HUES64 (cell line): ENCODE measurements at regions not wholly inside any gene's neighbourhood (a gene's known extent, or its start where the extent isn't known, plus 50 kb on each side); places are given as distances from the start of the nearest gene placed in this dataset.
"Not testable (repeated sequence)": the region's sequence is repeated elsewhere in the genome, so short reads cannot be mapped to it uniquely, and the experiment has no call there.

Experiments used
- H3K27ac ChIP-seq: 2 replicates; pipeline ENCODE4 v1.7.0; 2013; ENCODE audit warnings: low read depth, low read length, inconsistent platforms
- H3K27me3 ChIP-seq: 2 replicates; pipeline ENCODE4 v1.6.1; 2013; ENCODE audit warnings: mild to moderate bottlenecking, low read length; ENCODE audit not compliant: insufficient read depth
- H3K36me3 ChIP-seq: 2 replicates; pipeline ENCODE4 v1.6.1; 2013; ENCODE audit warnings: mild to moderate bottlenecking, low read length; ENCODE audit not compliant: insufficient read depth
- H3K4me1 ChIP-seq: 2 replicates; pipeline ENCODE4 v1.6.1; 2013; ENCODE audit warnings: mild to moderate bottlenecking, low read length, moderate library complexity; ENCODE audit not compliant: insufficient read depth
- H3K4me3 ChIP-seq: 2 replicates; pipeline ENCODE4 v1.5.1; 2013; ENCODE audit warnings: mild to moderate bottlenecking, low read length, moderate library complexity
- H3K9ac ChIP-seq: 2 replicates; pipeline ENCODE4 v1.6.1; 2013; ENCODE audit warnings: mild to moderate bottlenecking, low read depth, low read length
- H3K9me3 ChIP-seq: 2 replicates; pipeline ENCODE4 v1.6.1; 2013; ENCODE audit warnings: low read depth, low read length; ENCODE audit not compliant: insufficient read depth
- WGBS: fragments of 150-250, 120-280 bp; methylation state at CpG from one replicate; pipeline ENCODE4 v1.1.7; 2013; ENCODE audit warnings: missing lambda C conversion rate; 5-methylcytosine and 5-hydroxymethylcytosine counted together

DNA sequence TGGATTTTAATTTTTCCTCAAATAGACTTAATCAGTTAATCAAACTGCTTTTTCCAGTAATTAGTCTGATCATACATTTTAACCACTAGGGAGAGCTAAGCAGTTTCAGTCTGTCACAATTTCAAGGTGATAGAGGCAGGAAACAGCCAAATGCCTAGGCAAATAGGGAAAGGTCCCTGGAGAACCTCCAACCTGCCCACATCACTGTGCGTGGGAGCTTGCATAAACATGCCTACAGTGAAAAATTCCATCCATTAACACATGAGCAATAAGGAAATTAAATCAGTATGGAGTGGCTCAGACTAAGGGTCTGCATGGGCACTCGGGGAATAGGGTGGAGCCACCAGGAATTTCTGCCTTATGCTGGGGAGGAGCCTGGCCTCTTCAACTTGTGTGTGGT, 74.6 kb downstream of the AASDHPPT start:
- peaks cover 6% of the 10 kb centered on the region; the same call in 1 of the 2 replicates for H3K4me1 ChIP-seq
- no peaks in the 10 kb centered on the region for H3K36me3 ChIP-seq
- WGBS, result 94% methylated on average over 2 of the region's 2 CpGs
- no peaks in the 10 kb centered on the region for H3K27me3 ChIP-seq
- no peak overlapping the region for H3K9ac ChIP-seq
- H3K9me3 ChIP-seq, result peaks cover 20% of the 10 kb centered on the region
- H3K27ac ChIP-seq, result no peak overlapping the region
- H3K4me3 ChIP-seq, result no peak overlapping the region

GRCh38 chr11:106152824-106153223, 75.4 kb downstream of the AASDHPPT start:
- no peaks in the 10 kb centered on the region for H3K36me3 ChIP-seq
- H3K9me3 ChIP-seq, result peaks cover 12% of the 10 kb centered on the region; the same call in 1 of the 2 replicates
- no peak overlapping the region for H3K9ac ChIP-seq
- no peak overlapping the region for H3K4me3 ChIP-seq
- WGBS, result no CpG with 5 or more reads among the region's 1 CpG
- H3K27me3 ChIP-seq, result no peaks in the 10 kb centered on the region
- H3K27ac ChIP-seq, result no peak overlapping the region
- peaks cover 6% of the 10 kb centered on the region; the same call in 1 of the 2 replicates for H3K4me1 ChIP-seq

DNA sequence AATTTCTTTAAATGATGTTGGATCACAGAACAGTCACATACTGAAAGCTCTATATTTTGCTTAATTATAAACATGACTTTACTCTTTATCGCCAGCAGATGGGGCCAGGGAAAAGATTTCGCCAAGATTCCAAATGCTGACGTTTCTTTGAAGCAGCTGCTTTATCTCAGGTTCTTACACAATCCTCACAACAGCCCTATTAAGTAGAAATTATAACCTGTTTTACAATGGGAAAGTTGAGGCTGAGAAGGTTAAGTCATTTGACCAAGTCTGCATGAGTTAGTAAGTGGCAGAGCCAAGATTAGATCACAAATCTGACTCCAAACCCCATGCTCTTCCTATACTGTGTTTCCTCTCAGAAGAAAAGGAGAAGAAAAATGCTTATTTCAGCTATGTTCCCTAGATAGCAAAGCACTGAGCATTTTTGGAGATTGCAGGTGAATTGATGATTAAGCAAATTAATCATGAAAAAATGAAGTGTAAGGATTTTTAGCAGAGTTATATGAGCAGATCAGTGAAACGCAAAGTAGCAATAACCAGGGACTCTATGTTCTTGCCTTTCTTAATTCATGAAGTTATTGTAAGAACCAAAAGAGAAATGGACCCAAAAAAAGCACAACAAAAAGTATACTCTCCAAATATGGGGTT, 79.0 kb downstream of the AASDHPPT start:
- Histone ChIP-seq H3K27ac (no peak overlapping the region), H3K36me3 (no peaks in the 10 kb centered on the region), H3K4me1 (peaks cover 6% of the 10 kb centered on the region; the same call in 1 of the 2 replicates), H3K27me3 (no peaks in the 10 kb centered on the region), H3K9ac (no peak overlapping the region), H3K9me3 (no peaks in the 10 kb centered on the region), H3K4me3 (no peak overlapping the region)
- 34% methylated on average over 4 of the region's 4 CpGs for WGBS

GRCh38 chr11:106158406-106158805, 80.9 kb downstream of the AASDHPPT start:
- Histone ChIP-seq H3K36me3 (no peaks in the 10 kb centered on the region), H3K4me1 (peaks cover 3% of the 10 kb centered on the region; the same call in 1 of the 2 replicates), H3K4me3 (no peak overlapping the region), H3K9ac (no peak overlapping the region), H3K27me3 (no peaks in the 10 kb centered on the region), H3K27ac (no peak overlapping the region), H3K9me3 (peaks cover 3% of the 10 kb centered on the region; the same call in 1 of the 2 replicates)
- WGBS, result 85% methylated on average over 3 of the region's 3 CpGs

- Histone ChIP-seq H3K27ac (no peak overlapping the region), H3K4me1 (no peaks in the 10 kb centered on the region), H3K9ac (no peak overlapping the region), H3K36me3 (no peaks in the 10 kb centered on the region), H3K4me3 (no peak overlapping the region), H3K9me3 (peaks cover 7% of the 10 kb centered on the region; the same call in 1 of the 2 replicates), H3K27me3 (no peaks in the 10 kb centered on the region)
These were observed 82.4 kb downstream of the AASDHPPT start for GRCh38 chr11:106159836-106160235.

GRCh38 chr11:106160494-106160893, 83.0 kb downstream of the AASDHPPT start:
- Histone ChIP-seq H3K4me1 (no peaks in the 10 kb centered on the region), H3K9me3 (peaks cover 7% of the 10 kb centered on the region; the same call in 1 of the 2 replicates), H3K9ac (no peak overlapping the region), H3K4me3 (no peak overlapping the region), H3K36me3 (no peaks in the 10 kb centered on the region), H3K27me3 (no peaks in the 10 kb centered on the region), H3K27ac (no peak overlapping the region)
- WGBS, result 92% methylated on average over 5 of the region's 7 CpGs

DNA sequence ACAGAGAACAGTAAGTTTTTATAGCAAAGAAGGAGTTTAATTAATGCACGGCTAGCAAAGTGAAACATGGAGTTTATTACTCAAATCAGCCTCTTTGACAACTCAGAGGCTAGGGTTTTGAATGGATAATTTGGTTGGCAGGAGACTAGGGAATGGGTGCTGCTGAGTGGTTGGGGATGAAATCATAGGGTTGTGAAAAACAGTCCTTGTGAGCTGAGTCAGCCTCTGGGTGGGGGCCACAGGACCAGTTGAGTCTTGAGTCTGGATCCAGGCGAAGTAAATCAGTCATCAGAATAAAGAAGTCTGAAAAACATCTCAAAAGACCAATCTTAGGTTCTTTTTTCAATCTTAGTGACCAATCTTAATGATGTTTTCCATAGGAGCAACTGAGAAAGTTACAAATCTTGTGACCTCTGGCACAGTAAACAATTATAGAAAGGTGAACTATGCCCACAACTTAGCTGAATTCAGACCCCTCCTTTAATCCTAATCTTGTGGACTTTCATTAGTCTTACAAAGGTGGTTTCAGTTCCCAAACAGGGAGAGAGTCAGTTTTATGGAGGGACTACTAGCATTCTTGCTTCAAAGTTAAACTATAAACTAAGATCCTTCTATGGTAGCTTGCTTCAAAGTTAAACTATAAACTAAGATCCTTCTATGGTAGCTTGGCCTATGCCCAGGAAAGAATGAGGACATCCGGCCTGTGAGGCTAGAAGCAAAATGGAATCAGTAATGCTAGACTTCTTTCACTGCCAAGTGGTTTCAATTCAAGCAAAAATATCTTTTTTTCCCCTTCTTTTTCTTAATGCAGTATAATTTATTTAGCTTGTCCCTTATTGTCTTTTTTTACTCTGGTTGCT, 84.5 kb downstream of the AASDHPPT start:
- WGBS, result 97% methylated on average over 3 of the region's 3 CpGs
- no peak overlapping the region for H3K27ac ChIP-seq
- no peaks in the 10 kb centered on the region; the same call in 1 of the 2 replicates for H3K36me3 ChIP-seq
- no peaks in the 10 kb centered on the region for H3K27me3 ChIP-seq
- H3K9ac ChIP-seq, result no peak overlapping the region
- H3K4me1 ChIP-seq, result no peaks in the 10 kb centered on the region
- H3K9me3 ChIP-seq, result peaks cover 13% of the 10 kb centered on the region
- no peak overlapping the region for H3K4me3 ChIP-seq

DNA sequence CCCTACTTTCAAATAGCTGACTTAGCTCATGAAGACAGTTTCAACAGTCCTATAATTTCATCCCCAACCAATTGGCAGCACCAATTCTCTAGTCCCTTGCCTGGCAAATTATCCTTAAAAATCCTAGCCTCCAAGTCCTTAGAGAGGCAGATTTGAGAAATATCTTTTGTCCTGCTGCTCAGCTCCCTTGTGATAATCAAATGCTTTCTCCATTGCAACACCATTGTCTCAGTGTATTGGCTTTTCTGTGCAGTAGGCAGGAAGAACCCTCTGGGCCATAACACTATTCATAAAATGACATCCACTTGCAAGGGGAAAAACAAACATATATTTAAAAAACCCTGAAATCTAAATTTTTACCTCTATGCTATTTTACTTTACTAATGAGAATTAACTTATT, 89.6 kb downstream of the AASDHPPT start:
- no peak overlapping the region for H3K9ac ChIP-seq
- H3K4me1 ChIP-seq, result no peaks in the 10 kb centered on the region
- peaks cover 23% of the 10 kb centered on the region for H3K9me3 ChIP-seq
- no peaks in the 10 kb centered on the region for H3K27me3 ChIP-seq
- no peak overlapping the region for H3K4me3 ChIP-seq
- H3K36me3 ChIP-seq, result no peaks in the 10 kb centered on the region; the same call in 1 of the 2 replicates
- H3K27ac ChIP-seq, result no peak overlapping the region

DNA sequence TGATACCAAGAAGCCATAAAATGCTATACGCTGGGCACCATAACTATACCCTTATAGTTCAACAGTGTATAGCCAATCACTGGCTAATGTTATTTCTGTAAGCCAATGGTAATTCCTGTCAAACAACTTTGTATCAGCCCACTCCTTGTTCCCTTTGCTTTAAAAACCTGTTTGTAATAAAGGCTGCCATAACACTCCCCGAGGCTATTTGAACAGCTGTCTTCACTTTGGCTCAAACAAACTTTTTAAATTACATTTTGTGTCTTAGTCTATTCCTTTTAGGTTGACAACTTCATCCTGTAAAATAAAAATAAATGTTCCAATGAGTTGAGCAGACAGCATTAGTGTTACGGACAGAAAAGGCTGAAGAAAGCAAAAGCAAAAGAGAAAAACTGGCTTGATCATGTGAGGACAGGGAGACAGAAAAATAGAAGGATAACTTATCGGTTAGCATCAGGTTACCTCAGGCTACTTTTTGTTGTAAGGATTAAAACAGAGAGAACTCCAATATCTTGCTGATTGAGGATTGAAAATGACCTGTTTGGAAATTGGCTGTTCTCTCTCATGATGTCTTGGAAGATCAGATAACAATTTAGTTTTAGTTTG, 95.0 kb downstream of the AASDHPPT start:
- Histone ChIP-seq H3K9ac (no peak overlapping the region), H3K4me3 (no peak overlapping the region), H3K4me1 (no peaks in the 10 kb centered on the region), H3K9me3 (peaks cover 11% of the 10 kb centered on the region), H3K27me3 (no peaks in the 10 kb centered on the region), H3K36me3 (no peaks in the 10 kb centered on the region), H3K27ac (no peak overlapping the region)
- 92% methylated on average over 4 of the region's 4 CpGs for WGBS

DNA sequence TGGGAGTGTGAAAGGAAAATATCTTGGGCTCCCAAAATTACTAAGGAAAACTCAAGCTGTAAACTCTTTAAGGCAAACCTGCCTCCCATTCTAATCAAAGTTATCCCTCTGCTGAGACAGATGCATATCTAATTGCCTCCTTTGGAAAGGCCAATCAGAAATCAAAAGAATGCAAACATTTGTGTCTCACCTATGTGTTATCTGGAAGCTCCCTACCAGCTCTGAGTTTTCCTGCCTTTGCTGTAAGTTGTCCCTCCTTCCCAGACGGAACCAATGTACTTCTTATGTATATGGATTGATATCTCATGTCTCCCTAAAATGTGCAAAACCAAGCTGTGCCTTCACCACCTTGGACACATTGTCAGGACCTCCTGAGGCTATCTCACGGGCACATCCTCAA, 95.8 kb downstream of the AASDHPPT start:
- H3K9me3 ChIP-seq, result peaks cover 7% of the 10 kb centered on the region; the same call in 1 of the 2 replicates
- H3K4me3 ChIP-seq, result no peak overlapping the region
- no peaks in the 10 kb centered on the region for H3K4me1 ChIP-seq
- WGBS, result 85% methylated on average over 2 of the region's 2 CpGs
- H3K27ac ChIP-seq, result no peak overlapping the region
- H3K36me3 ChIP-seq, result no peaks in the 10 kb centered on the region
- no peaks in the 10 kb centered on the region for H3K27me3 ChIP-seq
- H3K9ac ChIP-seq, result no peak overlapping the region

- WGBS, result 93% methylated on average over 4 of the region's 4 CpGs
- H3K9me3 ChIP-seq, H3K4me3 ChIP-seq, H3K27me3 ChIP-seq, H3K9ac ChIP-seq, H3K36me3 ChIP-seq, H3K4me1 ChIP-seq, H3K27ac ChIP-seq: not testable (repeated sequence)
These were observed 96.5 kb downstream of the AASDHPPT start for GRCh38 chr11:106174003-106174402.
